NAMALWA (cell line): ENCODE measurements at regions not wholly inside any gene's neighbourhood (a gene's known extent, or its start where the extent isn't known, plus 50 kb on each side); places are given as distances from the start of the nearest gene placed in this dataset.
"Not testable (repeated sequence)": the region's sequence is repeated elsewhere in the genome, so short reads cannot be mapped to it uniquely, and the experiment has no call there.

Experiments
- DNase-seq: peaks from one replicate; pipeline ENCODE4 v3.0.0-alpha.2; 2015; ENCODE audit warnings: low spot score

GRCh38 chr20:30811885-30812671 is 445.4 kb upstream of the DEFB115 start:
- peak; percentile 36 for DNase-seq

- DNase-seq: no peak
Observed at GRCh38 chr20:30812739-30813411, 444.6 kb upstream of the DEFB115 start.

- not testable (repeated sequence) for DNase-seq
Observed at GRCh38 chr20:30813412-30814311, 443.8 kb upstream of the DEFB115 start.

GRCh38 chr20:30814312-30814639 is 443.2 kb upstream of the DEFB115 start:
- DNase-seq: not testable (repeated sequence)

GRCh38 chr20:30815027-30815576 is 442.4 kb upstream of the DEFB115 start:
- DNase-seq: not testable (repeated sequence)

GRCh38 chr20:30815577-30816181 is 441.8 kb upstream of the DEFB115 start:
- DNase-seq: no peak

GRCh38 chr20:30816182-30816645 is 441.2 kb upstream of the DEFB115 start:
- no peak for DNase-seq

GRCh38 chr20:30821615-30822014 is 435.8 kb upstream of the DEFB115 start:
- DNase-seq: not testable (repeated sequence)

- not testable (repeated sequence) for DNase-seq
Observed at GRCh38 chr20:30824666-30825065, 432.8 kb upstream of the DEFB115 start.

- not testable (repeated sequence) for DNase-seq
Observed at GRCh38 chr20:30845923-30846322, 411.5 kb upstream of the DEFB115 start.

GRCh38 chr20:30868271-30868670 is 389.2 kb upstream of the DEFB115 start:
- DNase-seq: not testable (repeated sequence)

- DNase-seq: not testable (repeated sequence)
Observed at GRCh38 chr20:30871127-30871526, 386.3 kb upstream of the DEFB115 start.

GRCh38 chr20:30872252-30872651 is 385.2 kb upstream of the DEFB115 start:
- DNase-seq: not testable (repeated sequence)

GRCh38 chr20:30875868-30876267 is 381.6 kb upstream of the DEFB115 start:
- DNase-seq: not testable (repeated sequence)

- DNase-seq: not testable (repeated sequence)
Observed at GRCh38 chr20:30891400-30891799, 366.1 kb upstream of the DEFB115 start.

GRCh38 chr20:30892541-30893345 is 364.7 kb upstream of the DEFB115 start:
- no peak for DNase-seq

- not testable (repeated sequence) for DNase-seq
Observed at GRCh38 chr20:30893346-30894314, 363.8 kb upstream of the DEFB115 start.

- DNase-seq: not testable (repeated sequence)
Observed at GRCh38 chr20:30894707-30895353, 362.6 kb upstream of the DEFB115 start.

GRCh38 chr20:30895354-30895711 is 362.1 kb upstream of the DEFB115 start:
- DNase-seq: not testable (repeated sequence)
